Omental fat pad (tissue), 3 donors: ENCODE measurements at regions not wholly inside any gene's neighbourhood (a gene's known extent, or its start where the extent isn't known, plus 50 kb on each side); places are given as distances from the start of the nearest gene placed in this dataset.

Experiments
- ATAC-seq: fragments of 150-250 bp; one replicate; pipeline ENCODE4 v1.9.1; 2016; ENCODE audit warnings: mild to moderate bottlenecking, moderate library complexity; ENCODE audit not compliant: low FRiP score
- DNase-seq: peaks from one replicate; pipeline ENCODE4 v3.0.0-alpha.2; 2019; ENCODE audit warnings: low spot score
- CTCF ChIP-seq, 3 donors: fragments of 450-650 bp; IDR thresholded peaks; one replicate each; pipeline ENCODE4 v1.5.1; 2016 to 2017; ENCODE audit warnings: antibody characterized with exemption in 3 of 3, mild to moderate bottlenecking in 3 of 3, moderate library complexity in 2 of 3

GRCh38 chr20:47953471-47953870 lies 168.2 kb upstream of the SULF2 start:
- ATAC-seq (no peak), DNase-seq (no peak)
- TF ChIP-seq CTCF (IDR thresholded peaks at IDR 0.05), result no peak

DNA sequence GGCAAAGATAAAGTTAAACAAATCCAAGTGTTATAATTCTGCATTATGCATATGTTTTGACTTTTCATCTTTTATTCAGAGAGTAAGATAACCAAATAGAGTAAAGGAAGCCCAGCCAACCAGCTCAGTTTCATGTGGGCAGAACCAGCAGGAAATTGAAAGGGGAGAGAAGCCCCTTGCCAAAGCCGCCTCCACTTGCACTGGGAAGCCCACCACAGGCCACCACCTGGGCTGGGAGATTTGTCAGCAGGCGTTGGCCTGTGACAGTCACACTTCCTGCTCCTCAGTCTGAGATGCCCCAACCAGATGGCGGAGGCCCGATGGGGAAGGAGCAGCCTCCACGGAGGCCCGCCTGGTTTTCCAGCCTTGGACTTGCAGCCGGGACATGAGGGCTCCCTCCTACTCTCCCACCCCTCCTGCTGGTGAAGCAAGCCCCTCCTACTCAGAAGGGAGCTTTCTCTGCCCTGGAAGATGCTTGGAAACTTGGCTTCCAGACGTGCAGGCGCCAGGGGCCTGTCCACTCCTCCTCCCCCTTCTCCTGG lies 166.8 kb upstream of the SULF2 start:
- TF ChIP-seq CTCF (IDR thresholded peaks at IDR 0.05), result no peak
- DNase-seq, result no peak
- no peak for ATAC-seq

GRCh38 chr20:47951521-47951971 lies 166.3 kb upstream of the SULF2 start:
- TF ChIP-seq CTCF (IDR thresholded peaks at IDR 0.05), result no peak
- ATAC-seq (no peak), DNase-seq (no peak)

DNA sequence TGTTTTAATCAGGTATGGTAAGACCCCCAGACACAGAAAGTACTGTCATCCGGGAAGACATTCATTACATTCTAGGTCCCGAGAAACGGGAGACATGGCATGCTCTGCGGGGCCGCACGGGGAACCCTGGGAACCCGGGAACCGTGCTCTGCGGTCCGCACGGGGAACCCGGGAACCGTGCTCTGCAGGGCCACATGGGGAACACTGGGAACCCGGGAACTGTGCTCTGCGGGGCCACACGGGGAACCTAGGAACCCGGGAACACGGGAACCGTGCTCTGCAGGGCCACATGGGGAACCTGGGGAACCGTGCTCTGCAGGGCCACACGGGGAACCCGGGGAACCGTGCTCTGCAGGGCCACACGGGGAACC lies 165.6 kb upstream of the SULF2 start:
- DNase-seq, result no peak
- no peak for ATAC-seq
- TF ChIP-seq CTCF (IDR thresholded peaks at IDR 0.05), result no peak

- no peak for DNase-seq
- no peak for ATAC-seq
- no peak for TF ChIP-seq CTCF (IDR thresholded peaks at IDR 0.05)
Measured at GRCh38 chr20:47950124-47950912, 165.0 kb upstream of the SULF2 start.

- DNase-seq, result no peak
- TF ChIP-seq CTCF (IDR thresholded peaks at IDR 0.05), result no peak
- no peak for ATAC-seq
Measured at GRCh38 chr20:47949230-47949629, 163.9 kb upstream of the SULF2 start.

DNA sequence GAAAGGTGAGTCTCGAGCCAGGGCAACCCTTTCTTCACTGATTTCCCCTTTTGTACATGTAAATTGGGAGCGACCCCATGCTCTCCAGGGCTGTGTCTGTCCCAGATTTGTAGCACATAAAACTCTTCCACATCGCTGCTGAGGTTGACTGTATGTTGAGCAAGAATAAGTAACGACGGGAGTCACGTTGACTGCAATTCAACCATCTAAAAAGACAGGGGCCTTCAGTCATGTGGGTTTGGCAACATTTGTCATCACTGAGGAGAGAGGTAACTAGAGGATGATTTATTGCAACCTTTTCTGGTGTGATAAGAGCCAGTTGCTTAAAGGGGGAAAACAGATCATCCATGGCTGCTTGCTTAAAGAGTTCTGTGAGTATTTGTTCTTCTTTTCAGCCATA lies 159.4 kb upstream of the SULF2 start:
- TF ChIP-seq CTCF (IDR thresholded peaks at IDR 0.05), result no peak
- ATAC-seq (no peak), DNase-seq (no peak)
